ENCODE measurements at regions not wholly inside any gene's neighbourhood (a gene's known extent, or its start where the extent isn't known, plus 50 kb on each side); places are given as distances from the start of the nearest gene placed in this dataset.
"Not testable (repeated sequence)": the region's sequence is repeated elsewhere in the genome, so short reads cannot be mapped to it uniquely, and the experiment has no call there.

GRCh38 chr6:16891110-16891509, 129.8 kb upstream of the ATXN1 start:
- not testable (repeated sequence) for H3K4me2 ChIP-seq; ATAC-seq; DNase-seq (ENCODE audit: low spot score); H3K27me3 ChIP-seq (ENCODE audit: insufficient read depth); H3K4me3 ChIP-seq; H3K27me3 Mint-ChIP-seq (ENCODE audit: insufficient read depth, low read depth, poor library complexity); H3K79me2 ChIP-seq (replicated peaks; ENCODE audit: insufficient read depth); H3K36me3 ChIP-seq (ENCODE audit: insufficient read depth); H3K4me1 ChIP-seq (ENCODE audit: insufficient read depth); H3K4me1 Mint-ChIP-seq; H3K9me2 ChIP-seq (ENCODE audit: insufficient read depth); H3K4me3 Mint-ChIP-seq; H4K20me1 ChIP-seq (replicated peaks; ENCODE audit: insufficient read depth); H3F3A ChIP-seq (replicated peaks; ENCODE audit: low read depth); H3K27ac Mint-ChIP-seq; H3K27ac ChIP-seq (ENCODE audit: low read depth); H2AFZ ChIP-seq
- H3K36me3 Mint-ChIP-seq (ENCODE audit: low read depth) = peaks cover 15% of the 10 kb centered on the region
- peaks cover 23% of the 10 kb centered on the region for H3K9me3 Mint-ChIP-seq

- Mint-ChIP-seq H3K36me3 (ENCODE audit: low read depth) (peaks cover 20% of the 10 kb centered on the region), H3K27me3 (ENCODE audit: insufficient read depth, low read depth, poor library complexity) (peaks cover 3% of the 10 kb centered on the region), H3K4me3 (no peak overlapping the region), H3K9me3 (peaks cover 39% of the 10 kb centered on the region), H3K4me1 (peaks cover 12% of the 10 kb centered on the region), H3K27ac (no peak overlapping the region)
- no peaks in the 10 kb centered on the region for H4K20me1 ChIP-seq (replicated peaks; ENCODE audit: insufficient read depth)
- ATAC-seq (no peak), DNase-seq (ENCODE audit: low spot score) (no peak)
- H2AFZ ChIP-seq = no peak overlapping the region
- H3K4me1 ChIP-seq (ENCODE audit: insufficient read depth) = peaks cover 8% of the 10 kb centered on the region
- no peaks in the 10 kb centered on the region for H3F3A ChIP-seq (replicated peaks; ENCODE audit: low read depth)
- H3K79me2 ChIP-seq (replicated peaks; ENCODE audit: insufficient read depth) = no peaks in the 10 kb centered on the region
- no peaks in the 10 kb centered on the region for H3K36me3 ChIP-seq (ENCODE audit: insufficient read depth)
- no peak overlapping the region for H3K4me2 ChIP-seq
- no peak overlapping the region for H3K4me3 ChIP-seq
- no peak for TF ChIP-seq ZNF462 (CRISPR knock-in tag; IDR thresholded peaks at IDR 0.05)
- no peaks in the 10 kb centered on the region for H3K27me3 ChIP-seq (ENCODE audit: insufficient read depth)
- no peaks in the 10 kb centered on the region; the same call in 1 of the 2 replicates for H3K9me2 ChIP-seq (ENCODE audit: insufficient read depth)
- H3K27ac ChIP-seq (ENCODE audit: low read depth) = no peak overlapping the region
Measured at GRCh38 chr6:16885411-16886160, 124.3 kb upstream of the ATXN1 start.

All from GM23338 (cell line).